Gastroesophageal sphincter (tissue), 3 donors: ENCODE measurements at regions not wholly inside any gene's neighbourhood (a gene's known extent, or its start where the extent isn't known, plus 50 kb on each side); places are given as distances from the start of the nearest gene placed in this dataset.

Experiments used
- CTCF ChIP-seq, 4 experiments: fragments of 200-600 bp in 2 of 4; fragments of 450-650 bp in 2 of 4; sonication (generic) in 1 of 4; IDR thresholded peaks; one replicate each; pipeline ENCODE4 v1.5.1; 2017 to 2019; ENCODE audit warnings: antibody characterized with exemption in 4 of 4, mild to moderate bottlenecking in 2 of 4, moderate library complexity in 2 of 4
- EP300 ChIP-seq: sonication (generic); formaldehyde crosslinking; IDR thresholded peaks from one replicate; pipeline ENCODE4 v1.6.1; 2017; ENCODE audit warnings: antibody characterized with exemption, mild to moderate bottlenecking
- POLR2A ChIP-seq, 2 donors: fragments of 450-650 bp; IDR thresholded peaks; one replicate each; pipeline ENCODE4 v1.6.1; 2017; ENCODE audit warnings: antibody characterized with exemption in 2 of 2, mild to moderate bottlenecking in 2 of 2, moderate library complexity in 1 of 2
- POLR2AphosphoS5 ChIP-seq: sonication (generic); formaldehyde crosslinking; IDR thresholded peaks from one replicate; pipeline ENCODE4 v1.6.1; 2017; ENCODE audit warnings: antibody characterized with exemption

GRCh38 chr17:6328279-6328678 is 106.6 kb downstream of the AIPL1 start:
- no peak for TF ChIP-seq POLR2A (IDR thresholded peaks at IDR 0.05)
- TF ChIP-seq POLR2AphosphoS5: no peak
- TF ChIP-seq CTCF (IDR thresholded peaks at IDR 0.05): no peak
- TF ChIP-seq EP300: no peak
